GM12892 (cell line): ENCODE measurements at regions not wholly inside any gene's neighbourhood (a gene's known extent, or its start where the extent isn't known, plus 50 kb on each side); places are given as distances from the start of the nearest gene placed in this dataset.

ENCODE experiments used
- DNase-seq: peaks from one replicate; pipeline ENCODE4 v3.0.0; 2011; ENCODE audit not compliant: insufficient read length
- FAIRE-seq: peaks from 2 replicates; lab custom pipeline; 2011; peaks lifted over from hg19 to GRCh38; lab: Jason Lieb, UNC
- POLR2A ChIP-seq: IDR thresholded peaks from 2 replicates; pipeline ENCODE4 v1.6.1; 2011; ENCODE audit warnings: low read depth, low read length, control low read depth
- POLR2AphosphoS5 ChIP-seq: IDR thresholded peaks from 2 replicates; pipeline ENCODE4 v1.6.1; 2011; ENCODE audit warnings: low read depth, low read length, control low read depth
- TAF1 ChIP-seq: IDR thresholded peaks from 2 replicates; pipeline ENCODE4 v1.6.1; 2011; ENCODE audit warnings: low read depth, mild to moderate bottlenecking, control low read depth, low read length, borderline replicate concordance

- FAIRE-seq (no peak), DNase-seq (no peak)
- TF ChIP-seq TAF1 (no peak), POLR2AphosphoS5 (no peak), POLR2A (no peak)
Measured at GRCh38 chr12:107388263-107388662, 294.9 kb upstream of the CRY1 start.

GRCh38 chr12:107390414-107390813 is 295.2 kb upstream of the PWP1 start:
- DNase-seq (no peak), FAIRE-seq (no peak)
- TF ChIP-seq POLR2A (no peak), TAF1 (no peak), POLR2AphosphoS5 (no peak)

GRCh38 chr12:107393043-107393717 is 292.4 kb upstream of the PWP1 start:
- no peak for FAIRE-seq
- no peak for TF ChIP-seq POLR2AphosphoS5
- DNase-seq = no peak

GRCh38 chr12:107394693-107395092 is 290.9 kb upstream of the PWP1 start:
- DNase-seq (no peak), FAIRE-seq (no peak)
- TF ChIP-seq TAF1 (no peak), POLR2AphosphoS5 (no peak), POLR2A (no peak)

GRCh38 chr12:107395817-107396216 is 289.8 kb upstream of the PWP1 start:
- TF ChIP-seq POLR2AphosphoS5 = no peak
- no peak for TF ChIP-seq POLR2A
- FAIRE-seq = no peak
- DNase-seq = no peak

- no peak for FAIRE-seq
- TF ChIP-seq POLR2A (no peak), TAF1 (no peak), POLR2AphosphoS5 (no peak)
- no peak for DNase-seq
Measured at GRCh38 chr12:107396991-107397390, 288.6 kb upstream of the PWP1 start.

GRCh38 chr12:107397890-107398500 is 287.6 kb upstream of the PWP1 start:
- no peak for FAIRE-seq
- TF ChIP-seq POLR2A = no peak
- no peak for DNase-seq

- no peak for TF ChIP-seq POLR2AphosphoS5
- TF ChIP-seq POLR2A = no peak
- TF ChIP-seq TAF1 = no peak
- DNase-seq (no peak), FAIRE-seq (no peak)
Measured at GRCh38 chr12:107399046-107399445, 286.6 kb upstream of the PWP1 start.

GRCh38 chr12:107400686-107401447 is 284.7 kb upstream of the PWP1 start:
- FAIRE-seq (no peak), DNase-seq (no peak)
- TF ChIP-seq POLR2AphosphoS5 (no peak), TAF1 (no peak), POLR2A (no peak)

- TF ChIP-seq TAF1 (no peak), POLR2A (no peak), POLR2AphosphoS5 (no peak)
- FAIRE-seq = peak; percentile 56
- peak; percentile 22 for DNase-seq
Measured at GRCh38 chr12:107402041-107403022, 283.3 kb upstream of the PWP1 start.

GRCh38 chr12:107404981-107405380 is 280.6 kb upstream of the PWP1 start:
- FAIRE-seq (no peak), DNase-seq (no peak)
- TF ChIP-seq POLR2AphosphoS5 (no peak), POLR2A (no peak), TAF1 (no peak)

GRCh38 chr12:107405436-107405835 is 280.2 kb upstream of the PWP1 start:
- DNase-seq = no peak
- TF ChIP-seq TAF1 (no peak), POLR2AphosphoS5 (no peak), POLR2A (no peak)
- FAIRE-seq = no peak
